ENCODE measurements at regions not wholly inside any gene's neighbourhood (a gene's known extent, or its start where the extent isn't known, plus 50 kb on each side); places are given as distances from the start of the nearest gene placed in this dataset.

DNA sequence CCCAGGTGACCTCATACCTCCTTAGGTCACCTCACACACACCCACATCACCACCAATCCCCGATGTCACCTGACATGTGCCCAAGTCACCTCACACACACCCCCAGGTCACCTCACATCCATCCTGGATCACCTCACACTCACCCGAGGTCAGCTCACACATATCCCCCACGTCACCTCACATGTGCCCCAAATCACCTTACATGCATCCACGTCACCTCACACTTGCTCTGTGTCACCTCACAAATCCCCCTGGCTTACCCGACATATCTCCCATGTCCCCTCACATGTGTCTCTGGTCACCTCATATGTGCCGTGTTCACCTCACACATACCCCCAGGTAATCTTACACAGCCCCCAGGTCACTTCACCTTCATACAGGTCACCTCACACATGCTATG is 864.6 kb downstream of the TMEM121 start:
- TF ChIP-seq EZH2 (IDR thresholded peaks at IDR 0.05; ENCODE audit: insufficient read depth, poor library complexity, severe bottlenecking) (no peak), EZH2phosphoT487 (IDR thresholded peaks at IDR 0.05; ENCODE audit: insufficient read depth, low read depth) (no peak)
